ENCODE measurements at regions not wholly inside any gene's neighbourhood (a gene's known extent, or its start where the extent isn't known, plus 50 kb on each side); places are given as distances from the start of the nearest gene placed in this dataset.

DNA sequence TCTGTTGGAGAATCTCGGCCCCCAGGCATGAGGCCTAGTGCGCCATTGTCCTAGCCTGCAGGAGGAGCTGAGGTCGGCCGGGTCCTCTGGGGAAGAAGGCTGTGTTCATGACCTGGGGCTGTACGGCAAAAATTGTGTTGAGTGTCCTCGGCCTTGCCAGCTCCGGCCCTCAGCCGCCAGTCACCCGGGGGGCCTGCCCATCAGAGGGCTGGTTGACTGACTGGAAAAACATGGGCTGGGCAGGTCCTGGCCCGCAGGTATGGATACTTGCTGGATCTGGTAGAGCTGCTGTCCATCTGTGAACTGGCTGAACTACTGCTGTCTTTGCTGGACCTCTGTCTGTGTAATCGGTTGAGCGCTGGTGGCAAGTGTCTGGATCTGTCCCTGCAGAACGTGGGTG, 136.7 kb upstream of the GAS1 start:
- Mint-ChIP-seq H3K4me3 (ENCODE audit: unreplicated experiment) (no peak overlapping the region), H3K9me3 (ENCODE audit: unreplicated experiment) (peaks cover 13% of the 10 kb centered on the region), H3K36me3 (ENCODE audit: unreplicated experiment) (peaks cover 6% of the 10 kb centered on the region), H3K27ac (ENCODE audit: unreplicated experiment) (no peak overlapping the region), H3K4me1 (ENCODE audit: unreplicated experiment) (peaks cover 44% of the 10 kb centered on the region), H3K27me3 (ENCODE audit: unreplicated experiment) (no peaks in the 10 kb centered on the region)
- DNase-seq (ENCODE audit: extremely low spot score, unreplicated experiment), result no peak
- TF ChIP-seq CTCF (IDR thresholded peaks at IDR 0.05), result no peak

DNA sequence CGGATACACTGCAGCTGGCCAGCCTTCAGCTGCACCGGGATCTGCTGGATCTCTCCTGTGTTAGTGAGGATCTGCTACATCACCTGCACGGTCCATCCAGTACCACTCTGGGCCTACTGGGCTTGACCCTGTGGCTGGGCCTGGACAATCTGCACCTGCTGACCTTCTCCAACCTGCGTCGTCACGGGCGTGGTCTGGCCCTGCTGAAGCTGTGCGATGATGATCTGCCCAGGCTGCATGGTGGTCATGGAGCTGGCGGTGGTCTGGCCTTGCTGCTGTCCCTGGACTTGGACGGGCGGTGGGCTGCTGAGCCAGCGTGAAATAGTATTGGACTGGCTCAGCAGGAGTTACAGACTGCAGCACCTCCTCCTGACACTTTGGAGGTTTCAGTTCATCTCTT, 137.1 kb upstream of the GAS1 start:
- peaks cover 47% of the 10 kb centered on the region for H3K4me1 Mint-ChIP-seq (ENCODE audit: unreplicated experiment)
- no peak overlapping the region for H3K27ac Mint-ChIP-seq (ENCODE audit: unreplicated experiment)
- no peak for DNase-seq (ENCODE audit: extremely low spot score, unreplicated experiment)
- H3K36me3 Mint-ChIP-seq (ENCODE audit: unreplicated experiment), result peaks cover 6% of the 10 kb centered on the region
- H3K27me3 Mint-ChIP-seq (ENCODE audit: unreplicated experiment), result no peaks in the 10 kb centered on the region
- peaks cover 11% of the 10 kb centered on the region for H3K9me3 Mint-ChIP-seq (ENCODE audit: unreplicated experiment)
- no peak for TF ChIP-seq CTCF (IDR thresholded peaks at IDR 0.05)
- H3K4me3 Mint-ChIP-seq (ENCODE audit: unreplicated experiment), result no peak overlapping the region

DNA sequence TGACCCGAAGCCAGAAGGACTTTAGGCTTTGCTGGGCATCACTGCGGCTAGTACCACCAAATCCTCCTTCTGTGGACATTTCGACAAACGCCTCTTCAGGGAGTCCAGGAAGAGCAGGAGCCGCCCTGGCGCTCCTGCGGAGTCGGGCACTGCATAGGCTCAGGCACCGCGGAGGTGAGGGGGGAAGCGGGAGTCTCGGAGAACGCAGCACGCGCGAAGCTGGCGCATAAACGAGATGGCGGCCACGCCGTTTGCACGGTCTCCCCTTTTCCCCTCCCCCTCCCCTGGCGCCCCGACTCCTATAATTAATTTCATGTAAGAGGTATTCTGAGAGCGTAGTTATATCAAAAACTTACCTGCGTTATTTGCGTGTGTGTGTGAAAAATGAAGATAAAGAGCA, 137.8 kb upstream of the GAS1 start:
- no peak for TF ChIP-seq CTCF (IDR thresholded peaks at IDR 0.05)
- Mint-ChIP-seq H3K27me3 (ENCODE audit: unreplicated experiment) (no peaks in the 10 kb centered on the region), H3K36me3 (ENCODE audit: unreplicated experiment) (peaks cover 6% of the 10 kb centered on the region), H3K4me3 (ENCODE audit: unreplicated experiment) (no peak overlapping the region), H3K27ac (ENCODE audit: unreplicated experiment) (no peak overlapping the region), H3K9me3 (ENCODE audit: unreplicated experiment) (peaks cover 7% of the 10 kb centered on the region), H3K4me1 (ENCODE audit: unreplicated experiment) (peaks cover 53% of the 10 kb centered on the region)
- no peak for DNase-seq (ENCODE audit: extremely low spot score, unreplicated experiment)

DNA sequence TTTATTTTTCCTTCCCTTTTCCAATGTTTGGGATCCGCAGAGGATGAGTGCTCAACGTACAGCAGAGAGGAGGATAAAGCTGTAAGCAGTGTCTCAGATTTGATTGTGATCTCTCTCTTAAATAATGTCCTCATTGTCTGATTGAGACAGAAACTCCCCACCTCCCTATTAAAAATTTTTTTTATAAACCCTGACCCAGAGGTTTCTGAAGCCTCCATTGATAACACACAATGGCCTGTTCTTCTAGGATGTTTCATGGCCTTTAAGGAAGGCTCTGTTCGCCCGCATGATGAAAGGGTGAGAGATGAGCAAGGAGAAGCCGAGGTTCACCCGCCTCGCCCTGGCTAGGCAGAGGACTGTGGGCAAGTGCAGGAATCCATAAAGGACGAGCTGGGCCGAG, 138.2 kb upstream of the GAS1 start:
- TF ChIP-seq CTCF (IDR thresholded peaks at IDR 0.05), result no peak
- Mint-ChIP-seq H3K4me3 (ENCODE audit: unreplicated experiment) (no peak overlapping the region), H3K4me1 (ENCODE audit: unreplicated experiment) (peaks cover 55% of the 10 kb centered on the region), H3K36me3 (ENCODE audit: unreplicated experiment) (peaks cover 6% of the 10 kb centered on the region), H3K27me3 (ENCODE audit: unreplicated experiment) (no peaks in the 10 kb centered on the region), H3K9me3 (ENCODE audit: unreplicated experiment) (peaks cover 7% of the 10 kb centered on the region), H3K27ac (ENCODE audit: unreplicated experiment) (no peak overlapping the region)
- no peak for DNase-seq (ENCODE audit: extremely low spot score, unreplicated experiment)

- H3K4me1 Mint-ChIP-seq (ENCODE audit: unreplicated experiment), result peaks cover 52% of the 10 kb centered on the region
- no peak for TF ChIP-seq CTCF (IDR thresholded peaks at IDR 0.05)
- H3K4me3 Mint-ChIP-seq (ENCODE audit: unreplicated experiment), result no peak overlapping the region
- DNase-seq (ENCODE audit: extremely low spot score, unreplicated experiment), result no peak
- peaks cover 7% of the 10 kb centered on the region for H3K9me3 Mint-ChIP-seq (ENCODE audit: unreplicated experiment)
- no peak overlapping the region for H3K27ac Mint-ChIP-seq (ENCODE audit: unreplicated experiment)
- H3K27me3 Mint-ChIP-seq (ENCODE audit: unreplicated experiment), result no peaks in the 10 kb centered on the region
- peaks cover 6% of the 10 kb centered on the region for H3K36me3 Mint-ChIP-seq (ENCODE audit: unreplicated experiment)
Measured at GRCh38 chr9:87086221-87086818, 139.0 kb upstream of the GAS1 start.
